ENCODE measurements at regions not wholly inside any gene's neighbourhood (a gene's known extent, or its start where the extent isn't known, plus 50 kb on each side); places are given as distances from the start of the nearest gene placed in this dataset.

DNA sequence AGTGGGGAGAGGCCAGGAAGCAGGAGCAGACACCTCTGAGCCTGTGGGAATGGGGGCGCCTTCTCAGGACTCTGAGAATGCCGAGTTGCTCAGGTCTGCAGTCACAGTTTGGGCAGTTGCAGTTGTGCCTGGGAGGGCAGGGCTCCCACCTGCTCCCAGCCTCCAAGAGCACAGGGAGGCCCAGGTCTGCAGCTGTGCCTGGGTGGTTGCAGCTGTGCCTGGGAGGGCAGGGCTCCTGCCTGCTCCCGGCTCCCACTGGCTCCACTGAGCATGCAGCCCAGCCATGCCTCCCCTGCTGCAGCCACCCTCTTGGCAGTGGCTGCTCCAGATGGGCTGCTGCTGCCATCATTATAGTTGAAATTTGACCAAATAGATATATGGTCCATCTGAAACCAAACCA lies 1062.8 kb upstream of the ACO1 start:
- FAIRE-seq = no peak
- no peak for TF ChIP-seq ZFP82 (CRISPR knock-in tag; IDR thresholded peaks at IDR 0.05; ENCODE audit: borderline replicate concordance)
- TF ChIP-seq ISX (CRISPR knock-in tag; conservative IDR thresholded peaks at IDR 0.05) = no peak
- TF ChIP-seq RARG (CRISPR knock-in tag; IDR thresholded peaks at IDR 0.05; ENCODE audit: low read depth) = no peak
- TF ChIP-seq REPIN1 (CRISPR knock-in tag; IDR thresholded peaks at IDR 0.05; ENCODE audit: borderline replicate concordance, low read depth) = no peak
- TF ChIP-seq, protein P1, sequence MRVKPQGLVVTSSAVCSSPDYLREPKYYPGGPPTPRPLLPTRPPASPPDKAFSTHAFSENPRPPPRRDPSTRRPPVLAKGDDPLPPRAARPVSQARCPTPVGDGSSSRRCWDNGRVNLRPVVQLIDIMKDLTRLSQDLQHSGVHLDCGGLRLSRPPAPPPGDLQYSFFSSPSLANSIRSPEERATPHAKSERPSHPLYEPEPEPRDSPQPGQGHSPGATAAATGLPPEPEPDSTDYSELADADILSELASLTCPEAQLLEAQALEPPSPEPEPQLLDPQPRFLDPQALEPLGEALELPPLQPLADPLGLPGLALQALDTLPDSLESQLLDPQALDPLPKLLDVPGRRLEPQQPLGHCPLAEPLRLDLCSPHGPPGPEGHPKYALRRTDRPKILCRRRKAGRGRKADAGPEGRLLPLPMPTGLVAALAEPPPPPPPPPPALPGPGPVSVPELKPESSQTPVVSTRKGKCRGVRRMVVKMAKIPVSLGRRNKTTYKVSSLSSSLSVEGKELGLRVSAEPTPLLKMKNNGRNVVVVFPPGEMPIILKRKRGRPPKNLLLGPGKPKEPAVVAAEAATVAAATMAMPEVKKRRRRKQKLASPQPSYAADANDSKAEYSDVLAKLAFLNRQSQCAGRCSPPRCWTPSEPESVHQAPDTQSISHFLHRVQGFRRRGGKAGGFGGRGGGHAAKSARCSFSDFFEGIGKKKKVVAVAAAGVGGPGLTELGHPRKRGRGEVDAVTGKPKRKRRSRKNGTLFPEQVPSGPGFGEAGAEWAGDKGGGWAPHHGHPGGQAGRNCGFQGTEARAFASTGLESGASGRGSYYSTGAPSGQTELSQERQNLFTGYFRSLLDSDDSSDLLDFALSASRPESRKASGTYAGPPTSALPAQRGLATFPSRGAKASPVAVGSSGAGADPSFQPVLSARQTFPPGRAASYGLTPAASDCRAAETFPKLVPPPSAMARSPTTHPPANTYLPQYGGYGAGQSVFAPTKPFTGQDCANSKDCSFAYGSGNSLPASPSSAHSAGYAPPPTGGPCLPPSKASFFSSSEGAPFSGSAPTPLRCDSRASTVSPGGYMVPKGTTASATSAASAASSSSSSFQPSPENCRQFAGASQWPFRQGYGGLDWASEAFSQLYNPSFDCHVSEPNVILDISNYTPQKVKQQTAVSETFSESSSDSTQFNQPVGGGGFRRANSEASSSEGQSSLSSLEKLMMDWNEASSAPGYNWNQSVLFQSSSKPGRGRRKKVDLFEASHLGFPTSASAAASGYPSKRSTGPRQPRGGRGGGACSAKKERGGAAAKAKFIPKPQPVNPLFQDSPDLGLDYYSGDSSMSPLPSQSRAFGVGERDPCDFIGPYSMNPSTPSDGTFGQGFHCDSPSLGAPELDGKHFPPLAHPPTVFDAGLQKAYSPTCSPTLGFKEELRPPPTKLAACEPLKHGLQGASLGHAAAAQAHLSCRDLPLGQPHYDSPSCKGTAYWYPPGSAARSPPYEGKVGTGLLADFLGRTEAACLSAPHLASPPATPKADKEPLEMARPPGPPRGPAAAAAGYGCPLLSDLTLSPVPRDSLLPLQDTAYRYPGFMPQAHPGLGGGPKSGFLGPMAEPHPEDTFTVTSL (CRISPR knock-in tag; IDR thresholded peaks at IDR 0.05; ENCODE audit: borderline replicate concordance) = no peak
- no peak for TF ChIP-seq ZBTB3 (CRISPR knock-in tag; IDR thresholded peaks at IDR 0.05; ENCODE audit: borderline replicate concordance, low read depth)
- no peak for TF ChIP-seq ELF1 (CRISPR knock-in tag; IDR thresholded peaks at IDR 0.05)
- TF ChIP-seq HOXA9 (CRISPR knock-in tag; IDR thresholded peaks at IDR 0.05; ENCODE audit: borderline replicate concordance) = no peak
- TF ChIP-seq FOXA3 (CRISPR knock-in tag; IDR thresholded peaks at IDR 0.05) = no peak
- TF ChIP-seq, protein P2, sequence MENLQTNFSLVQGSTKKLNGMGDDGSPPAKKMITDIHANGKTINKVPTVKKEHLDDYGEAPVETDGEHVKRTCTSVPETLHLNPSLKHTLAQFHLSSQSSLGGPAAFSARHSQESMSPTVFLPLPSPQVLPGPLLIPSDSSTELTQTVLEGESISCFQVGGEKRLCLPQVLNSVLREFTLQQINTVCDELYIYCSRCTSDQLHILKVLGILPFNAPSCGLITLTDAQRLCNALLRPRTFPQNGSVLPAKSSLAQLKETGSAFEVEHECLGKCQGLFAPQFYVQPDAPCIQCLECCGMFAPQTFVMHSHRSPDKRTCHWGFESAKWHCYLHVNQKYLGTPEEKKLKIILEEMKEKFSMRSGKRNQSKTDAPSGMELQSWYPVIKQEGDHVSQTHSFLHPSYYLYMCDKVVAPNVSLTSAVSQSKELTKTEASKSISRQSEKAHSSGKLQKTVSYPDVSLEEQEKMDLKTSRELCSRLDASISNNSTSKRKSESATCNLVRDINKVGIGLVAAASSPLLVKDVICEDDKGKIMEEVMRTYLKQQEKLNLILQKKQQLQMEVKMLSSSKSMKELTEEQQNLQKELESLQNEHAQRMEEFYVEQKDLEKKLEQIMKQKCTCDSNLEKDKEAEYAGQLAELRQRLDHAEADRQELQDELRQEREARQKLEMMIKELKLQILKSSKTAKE (CRISPR knock-in tag; IDR thresholded peaks at IDR 0.05; ENCODE audit: borderline replicate concordance) = no peak
- no peak for TF ChIP-seq MTF2 (CRISPR knock-in tag; IDR thresholded peaks at IDR 0.05; ENCODE audit: borderline replicate concordance)
- no peak for TF ChIP-seq TAF15 (IDR thresholded peaks at IDR 0.05; ENCODE audit: low read depth, low read length, poor library complexity, severe bottlenecking)
- TF ChIP-seq SALL1 (CRISPR knock-in tag; IDR thresholded peaks at IDR 0.05) = no peak
- TF ChIP-seq KDM2A (CRISPR knock-in tag; IDR thresholded peaks at IDR 0.05; ENCODE audit: borderline replicate concordance, low read depth) = no peak
- TF ChIP-seq HMGA1 (CRISPR knock-in tag; conservative IDR thresholded peaks at IDR 0.05) = no peak
- no peak for TF ChIP-seq ERF (CRISPR knock-in tag; IDR thresholded peaks at IDR 0.05)

More for the DNA sequence above, 1062.8 kb upstream of the ACO1 start:
- Histone ChIP-seq H3K9me3 (ENCODE audit: low read length) (no peaks in the 10 kb centered on the region), H4K20me1 (ENCODE audit: insufficient read depth, low read length) (no peaks in the 10 kb centered on the region), H3K4me1 (ENCODE audit: insufficient read depth, low read length) (no peaks in the 10 kb centered on the region), H3K27me3 (ENCODE audit: control insufficient read depth in 1 of 2, insufficient read depth in 2 of 2, low read length in 2 of 2) (no peaks in the 10 kb centered on the region; a peak in 1 of 5 replicates), H3K9ac (ENCODE audit: insufficient read depth, low read depth, low read length) (no peak overlapping the region), H2AFZ (ENCODE audit: low read length) (no peak overlapping the region), H3K36me3 (replicated peaks in 1 of 2; ENCODE audit: control insufficient read depth in 1 of 2, insufficient read depth in 2 of 2, low read length in 2 of 2) (no peaks in the 10 kb centered on the region), H3K27ac (ENCODE audit: extremely low read length, insufficient read depth, low read length) (no peak overlapping the region), H3K4me3 (replicated peaks in 1 of 3; ENCODE audit: insufficient read depth in 1 of 3, low read depth in 2 of 3, low read length in 3 of 3) (no peak overlapping the region), H3K79me2 (ENCODE audit: insufficient read depth, low read length) (no peaks in the 10 kb centered on the region), H3K4me2 (ENCODE audit: low read depth, low read length) (no peak overlapping the region)
- 0% methylated on average over 1 of the region's 3 CpGs for WGBS (ENCODE audit: low lambda C conversion rate)
- in situ Hi-C loops (cut with HindIII; ENCODE audit: extremely low pct_ligation_motif_present, low pct_unique_long_range_greater_than_20kb) (no loop called here), intact Hi-C loops (cut with micrococcal nuclease; ENCODE audit: unreplicated experiment) (no loop called here)
- ATAC-seq = no peak
- POLR2A ChIA-PET = no interaction called here
- no peak for DNase-seq (ENCODE audit: low spot score)
- no TSS peak for BruUV-seq (replicated peaks)
- CTCF ChIA-PET (ENCODE audit: low intra/inter-chr PET ratio, low total read pairs) = no interaction called here
